ENCODE measurements at regions not wholly inside any gene's neighbourhood (a gene's known extent, or its start where the extent isn't known, plus 50 kb on each side); places are given as distances from the start of the nearest gene placed in this dataset.
A peak's percentile ranks its signal among the peaks of the same experiment; 100 is the strongest.

DNA sequence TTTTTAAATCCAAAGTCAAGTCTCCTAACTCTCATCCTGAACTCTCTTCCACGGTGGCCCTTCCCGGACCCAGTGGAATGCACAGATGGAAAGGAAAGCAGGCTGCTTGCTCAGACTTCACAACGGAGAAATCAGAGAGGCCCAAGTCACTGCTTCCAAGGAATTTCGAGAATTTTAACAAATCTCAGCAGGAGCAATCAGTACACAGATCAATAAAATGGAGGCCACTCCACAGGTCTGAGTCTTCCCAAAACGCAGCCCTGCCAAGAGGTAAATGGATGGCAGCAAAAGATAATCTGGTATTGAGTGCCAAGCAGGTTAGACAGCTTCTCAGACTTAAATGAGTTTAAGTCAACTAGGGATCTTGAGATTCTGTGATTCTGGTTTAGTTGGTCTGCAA, 81.1 kb upstream of the TIAM1 start:
- peak; percentile 86 for TF ChIP-seq TEAD4 (IDR thresholded peaks at IDR 0.05; ENCODE audit: low read depth, low read length)
- no peak for TF ChIP-seq RNF2 (IDR thresholded peaks at IDR 0.05; ENCODE audit: borderline replicate concordance, low read depth, low read length, missing control alignments, poor library complexity, severe bottlenecking)
- peak; percentile 86 for TF ChIP-seq NANOG (IDR thresholded peaks at IDR 0.05; ENCODE audit: insufficient read depth, low read depth, low read length, poor library complexity, severe bottlenecking)
- TF ChIP-seq YY1 (IDR thresholded peaks at IDR 0.05; ENCODE audit: low read depth, low read length): peak; percentile 44; the same call in 1 of the 2 replicates
- H3K27ac ChIP-seq (ENCODE audit: low read depth, low read length): no peak overlapping the region
- H3K23ac ChIP-seq (ENCODE audit: insufficient read length): no peak overlapping the region
- H3K9me3 ChIP-seq (ENCODE audit: insufficient read depth in 2 of 2, low read depth in 1 of 2, low read length in 1 of 2): no peaks in the 10 kb centered on the region
- H2AFZ ChIP-seq (ENCODE audit: low read length): no peak overlapping the region
- H3K18ac ChIP-seq (ENCODE audit: extremely low read depth, low read length): no peak overlapping the region
- peak overlapping the region; percentile 33 to 43; a peak in 1 of 4 replicates for H3K4me2 ChIP-seq (ENCODE audit: insufficient read depth in 1 of 2, low read depth in 2 of 2, low read length in 2 of 2)
- no peak overlapping the region for H4K91ac ChIP-seq (replicated peaks; ENCODE audit: insufficient read length, low read length)
- H2BK5ac ChIP-seq (ENCODE audit: low read depth, low read length): no peak overlapping the region
- no peak overlapping the region for H2BK12ac ChIP-seq (ENCODE audit: low read depth, low read length)
- H4K8ac ChIP-seq (ENCODE audit: extremely low read depth, insufficient read depth, low read length): no peak overlapping the region
- H3K4me3 ChIP-seq (ENCODE audit: extremely low read depth in 1 of 4, insufficient read depth in 2 of 4, low read depth in 3 of 4, low read length in 4 of 4): no peak overlapping the region
- H4K20me1 ChIP-seq (replicated peaks in 1 of 2; ENCODE audit: control insufficient read depth in 1 of 2, insufficient read depth in 2 of 2, low read length in 2 of 2): no peaks in the 10 kb centered on the region
- H3K36me3 ChIP-seq (ENCODE audit: control insufficient read depth in 2 of 4, insufficient read depth in 4 of 4, low read length in 3 of 4): no peaks in the 10 kb centered on the region
- H2BK20ac ChIP-seq (ENCODE audit: low read length): no peak overlapping the region
- no peaks in the 10 kb centered on the region for H3K23me2 ChIP-seq (ENCODE audit: low read depth, low read length)
- no peak overlapping the region for H4K5ac ChIP-seq (ENCODE audit: insufficient read length, low read depth, low read length)
- WGBS, 2 experiments (ENCODE audit: extremely low coverage in 1 of 2, insufficient coverage in 1 of 2, insufficient read length in 1 of 2, insufficient replicate concordance in 2 of 2, low coverage in 1 of 2, low lambda C conversion rate in 2 of 2, missing lambda C conversion rate in 1 of 2): 49% methylated on average over 5 of the region's 5 CpGs; no CpG with 5 or more reads in 1 of the 2 experiments
- no peak overlapping the region for H2BK15ac ChIP-seq (ENCODE audit: low read length)
- H3K4ac ChIP-seq (replicated peaks; ENCODE audit: insufficient read length, low read depth, low read length): no peak overlapping the region
- DNase-seq (ENCODE audit: low read depth in 1 of 2, low spot score in 2 of 2) (peak in 1 of 2 experiments; percentile 48), FAIRE-seq (no peak)
- ChIA-PET CTCF (ENCODE audit: partially characterized antibody) (no interaction called here), POLR2A (ENCODE audit: partially characterized antibody) (no interaction called here)
- peaks cover 0 to 7% (median under 1%) of the 10 kb centered on the region in 4 experiments; a peak in 2 of 7 replicates for H3K4me1 ChIP-seq (replicated peaks in 1 of 4; ENCODE audit: control insufficient read depth in 3 of 4, insufficient read depth in 4 of 4, low read length in 3 of 4)
- no peak overlapping the region for H2BK120ac ChIP-seq (replicated peaks; ENCODE audit: low read depth, low read length)
- no peak overlapping the region for H3K56ac ChIP-seq (replicated peaks; ENCODE audit: insufficient read length, low read depth, low read length)
- no peaks in the 10 kb centered on the region; the same call in 1 of the 2 replicates for H3K79me1 ChIP-seq (ENCODE audit: low read depth, low read length)
- H2AK5ac ChIP-seq (ENCODE audit: low read depth, low read length): no peak overlapping the region
- H3K9ac ChIP-seq (replicated peaks in 1 of 4; ENCODE audit: extremely low read depth in 1 of 4, low read depth in 3 of 4, low read length in 3 of 4): no peak overlapping the region
- no peaks in the 10 kb centered on the region; a peak in 1 of 4 replicates for H3K79me2 ChIP-seq (ENCODE audit: control insufficient read depth in 1 of 2, insufficient read depth in 2 of 2, low read length in 2 of 2)
- no peak overlapping the region for H3K14ac ChIP-seq (ENCODE audit: insufficient read length)
- H3K27me3 ChIP-seq (replicated peaks in 1 of 4; ENCODE audit: control insufficient read depth in 3 of 4, extremely low read depth in 1 of 4, insufficient read depth in 3 of 4, low read length in 3 of 4): no peaks in the 10 kb centered on the region
